H1 (cell line): ENCODE measurements at regions not wholly inside any gene's neighbourhood (a gene's known extent, or its start where the extent isn't known, plus 50 kb on each side); places are given as distances from the start of the nearest gene placed in this dataset.
A peak's percentile ranks its signal among the peaks of the same experiment; 100 is the strongest.

Experiments
- CTCF ChIA-PET: fragments of 300-600 bp; sonication (Branson Sonifier 250); formaldehyde crosslinking; loops from one replicate; lab custom pipeline; 2021; ENCODE audit not compliant: partially characterized antibody; lab: Charles Lee
- POLR2A ChIA-PET: fragments of 300-600 bp; sonication (Branson Sonifier 250); formaldehyde crosslinking; loops from one replicate; lab custom pipeline; 2021; ENCODE audit warnings: inconsistent platforms; ENCODE audit not compliant: partially characterized antibody; lab: Charles Lee
- DNase-seq, 2 experiments: peaks; one replicate each; pipeline versions ENCODE4 v3.0.0 to v3.0.0-alpha.2; 2010 to 2022; ENCODE audit warnings: low spot score in 2 of 2, low read depth in 1 of 2, mixed read lengths in 1 of 2
- FAIRE-seq: peaks from 2 replicates; lab custom pipeline; 2011; peaks lifted over from hg19 to GRCh38; lab: Jason Lieb, UNC
- H2AFZ ChIP-seq: 2 replicates; pipeline ENCODE4 v1.8.1; 2012; ENCODE audit warnings: low read length, inconsistent platforms
- H2AK5ac ChIP-seq: 2 replicates; pipeline ENCODE4 v1.6.1; 2013; ENCODE audit warnings: low read depth, low read length
- H2BK120ac ChIP-seq: replicated peaks from 2 replicates; pipeline ENCODE3; 2013; ENCODE audit warnings: low read depth, low read length, inconsistent platforms
- H2BK12ac ChIP-seq: 2 replicates; pipeline ENCODE4 v1.6.1; 2013; ENCODE audit warnings: low read depth, low read length
- H2BK15ac ChIP-seq: 2 replicates; pipeline ENCODE4 v1.6.1; 2013; ENCODE audit warnings: low read length
- H2BK20ac ChIP-seq: 2 replicates; pipeline ENCODE4 v1.6.1; 2013; ENCODE audit warnings: low read length
- H2BK5ac ChIP-seq: 2 replicates; pipeline ENCODE4 v1.6.1; 2013; ENCODE audit warnings: low read depth, low read length
- H3K14ac ChIP-seq: 2 replicates; pipeline ENCODE4 v1.6.1; 2013; ENCODE audit warnings: inconsistent platforms; ENCODE audit not compliant: insufficient read length
- H3K18ac ChIP-seq: 2 replicates; pipeline ENCODE4 v1.6.1; 2013; ENCODE audit warnings: low read length; ENCODE audit errors: extremely low read depth
- H3K23ac ChIP-seq: 2 replicates; pipeline ENCODE4 v1.6.1; 2013; ENCODE audit warnings: inconsistent platforms; ENCODE audit not compliant: insufficient read length
- H3K23me2 ChIP-seq: 2 replicates; pipeline ENCODE4 v1.6.1; 2013; ENCODE audit warnings: low read depth, low read length
- H3K27ac ChIP-seq: 2 replicates; pipeline ENCODE4 v1.6.1; 2011; ENCODE audit warnings: low read depth, low read length, inconsistent platforms
- H3K27me3 ChIP-seq, 4 experiments: replicated peaks in 1 of 4; 1 replicate in 1 of 4; 2 replicates in 3 of 4; pipeline versions ENCODE4 v1.6.1 to v1.8.1; 2011 to 2013; ENCODE audit warnings: low read length in 3 of 4, mild to moderate bottlenecking in 3 of 4, inconsistent platforms in 2 of 4, mixed read lengths in 2 of 4, moderate library complexity in 1 of 4; ENCODE audit not compliant: control insufficient read depth in 3 of 4, insufficient read depth in 3 of 4; ENCODE audit errors: extremely low read depth in 1 of 4
- H3K36me3 ChIP-seq, 4 experiments: 2 replicates each; pipeline versions ENCODE4 v1.6.1 to v1.8.1; 2011 to 2013; ENCODE audit warnings: mild to moderate bottlenecking in 4 of 4, low read length in 3 of 4, moderate library complexity in 2 of 4, control low read depth in 1 of 4, inconsistent platforms in 1 of 4; ENCODE audit not compliant: insufficient read depth in 4 of 4, control insufficient read depth in 2 of 4
- H3K4ac ChIP-seq: replicated peaks from 2 replicates; pipeline ENCODE3; 2013; ENCODE audit warnings: low read length, low read depth, mixed read lengths, inconsistent platforms; ENCODE audit not compliant: insufficient read length
- H3K4me1 ChIP-seq, 4 experiments: replicated peaks in 1 of 4; 1 replicate in 1 of 4; 2 replicates in 3 of 4; pipeline versions ENCODE4 v1.6.1 to v1.8.1; 2011 to 2013; ENCODE audit warnings: low read length in 3 of 4, inconsistent platforms in 2 of 4, mixed read lengths in 1 of 4; ENCODE audit not compliant: insufficient read depth in 4 of 4, control insufficient read depth in 3 of 4
- H3K4me2 ChIP-seq, 2 experiments: 2 replicates each; pipeline versions ENCODE4 v1.6.1 to v1.8.1; 2011 to 2013; ENCODE audit warnings: low read depth in 2 of 2, low read length in 2 of 2, control low read depth in 1 of 2, inconsistent platforms in 1 of 2, mild to moderate bottlenecking in 1 of 2; ENCODE audit not compliant: insufficient read depth in 1 of 2
- H3K4me3 ChIP-seq, 4 experiments: fragments of 200-600, 300-600 bp in 1 of 4; sonication (generic), shearing (Covaris generic), sonication (Bioruptor Twin) in 1 of 4; 2 replicates each; pipeline versions ENCODE4 v1.5.1 to v1.8.1; 2011 to 2016; ENCODE audit warnings: low read length in 4 of 4, low read depth in 3 of 4, control low read depth in 2 of 4, inconsistent platforms in 2 of 4, mild to moderate bottlenecking in 2 of 4, mixed read lengths in 1 of 4, moderate library complexity in 1 of 4; ENCODE audit not compliant: insufficient read depth in 2 of 4; ENCODE audit errors: extremely low read depth in 1 of 4
- H3K56ac ChIP-seq: replicated peaks from 2 replicates; pipeline ENCODE3; 2013; ENCODE audit warnings: low read depth, mild to moderate bottlenecking, mixed read lengths, low read length, inconsistent platforms; ENCODE audit not compliant: insufficient read length
- H3K79me1 ChIP-seq: 2 replicates; pipeline ENCODE4 v1.6.1; 2013; ENCODE audit warnings: low read depth, low read length, control low read depth
- H3K79me2 ChIP-seq, 2 experiments: 2 replicates each; pipeline versions ENCODE4 v1.6.1 to v1.8.1; 2012 to 2013; ENCODE audit warnings: low read length in 2 of 2, mild to moderate bottlenecking in 2 of 2, inconsistent platforms in 1 of 2; ENCODE audit not compliant: insufficient read depth in 2 of 2, control insufficient read depth in 1 of 2
- H3K9ac ChIP-seq, 4 experiments: replicated peaks in 1 of 4; 1 replicate in 1 of 4; 2 replicates in 3 of 4; pipeline versions ENCODE4 v1.6.1 to v1.8.1; 2011 to 2013; ENCODE audit warnings: low read depth in 3 of 4, low read length in 3 of 4, control low read depth in 2 of 4, mild to moderate bottlenecking in 2 of 4, moderate library complexity in 2 of 4, inconsistent platforms in 1 of 4; ENCODE audit errors: extremely low read depth in 1 of 4
- H3K9me3 ChIP-seq, 2 experiments: 2 replicates each; pipeline versions ENCODE4 v1.6.1 to v1.8.1; 2012 to 2013; ENCODE audit warnings: mild to moderate bottlenecking in 2 of 2, moderate library complexity in 2 of 2, control low read depth in 1 of 2, inconsistent platforms in 1 of 2, low read depth in 1 of 2, low read length in 1 of 2, mixed read lengths in 1 of 2; ENCODE audit not compliant: insufficient read depth in 2 of 2
- H4K20me1 ChIP-seq, 2 experiments: replicated peaks in 1 of 2; 2 replicates each; pipeline versions ENCODE3 to v1.8.1; 2011 to 2013; ENCODE audit warnings: inconsistent platforms in 2 of 2, low read length in 2 of 2, mild to moderate bottlenecking in 1 of 2; ENCODE audit not compliant: insufficient read depth in 2 of 2, control insufficient read depth in 1 of 2
- H4K5ac ChIP-seq: 2 replicates; pipeline ENCODE4 v1.6.1; 2013; ENCODE audit warnings: low read length, low read depth, mixed read lengths, inconsistent platforms; ENCODE audit not compliant: insufficient read length
- H4K8ac ChIP-seq: 2 replicates; pipeline ENCODE4 v1.8.0; 2013; ENCODE audit warnings: mild to moderate bottlenecking, moderate library complexity, low read length, inconsistent platforms; ENCODE audit not compliant: insufficient read depth; ENCODE audit errors: extremely low read depth
- H4K91ac ChIP-seq: replicated peaks from 2 replicates; pipeline ENCODE3; 2013; ENCODE audit warnings: low read length, mixed read lengths, inconsistent platforms; ENCODE audit not compliant: insufficient read length
- BRCA1 ChIP-seq: IDR thresholded peaks from 2 replicates; pipeline ENCODE4 v1.6.1; 2012; ENCODE audit warnings: low read depth, low read length, improper control_type of control experiment
- CBX5 ChIP-seq: fragments of 300-800, 300-1000 bp; sonication (generic); IDR thresholded peaks from 2 replicates; pipeline ENCODE4 v1.7.1; 2016; ENCODE audit warnings: antibody characterized with exemption, low read length, low read depth
- CEBPB ChIP-seq: IDR thresholded peaks from 2 replicates; pipeline ENCODE4 v1.6.1; 2012; ENCODE audit warnings: low read depth, low read length
- EGR1 ChIP-seq: IDR thresholded peaks from 2 replicates; pipeline ENCODE4 v1.6.1; 2011; ENCODE audit warnings: low read depth, low read length, borderline replicate concordance
- KDM4A ChIP-seq: IDR thresholded peaks from one replicate; pipeline ENCODE4 v1.7.1; 2012; ENCODE audit warnings: low read depth, mild to moderate bottlenecking, moderate library complexity, low read length, inconsistent platforms; ENCODE audit not compliant: severe bottlenecking
- NRF1 ChIP-seq: IDR thresholded peaks from 2 replicates; pipeline ENCODE4 v1.6.1; 2011; ENCODE audit warnings: mild to moderate bottlenecking, low read depth, low read length, improper control_type of control experiment
- POLR2A ChIP-seq, 2 experiments: IDR thresholded peaks; 1 replicate in 1 of 2; 2 replicates in 1 of 2; pipeline ENCODE4 v1.6.1; 2011; ENCODE audit warnings: low read depth in 2 of 2, low read length in 2 of 2, mild to moderate bottlenecking in 2 of 2; ENCODE audit errors: control extremely low read depth in 1 of 2
- SP4 ChIP-seq: IDR thresholded peaks from 2 replicates; pipeline ENCODE4 v1.6.1; 2012; ENCODE audit warnings: low read length, inconsistent platforms
- SUZ12 ChIP-seq: fragments of 200-600 bp; sonication (generic); IDR thresholded peaks from 2 replicates; pipeline ENCODE4 v1.6.1; 2012; ENCODE audit warnings: mild to moderate bottlenecking, inconsistent platforms, low read length, moderate library complexity, mixed read lengths
- TAF7 ChIP-seq: optimal IDR thresholded peaks from 2 replicates; pipeline ENCODE3; 2011; ENCODE audit warnings: low read depth, mild to moderate bottlenecking, inconsistent platforms, low read length, moderate library complexity, borderline replicate concordance
- YY1 ChIP-seq: IDR thresholded peaks from 2 replicates; pipeline ENCODE4 v1.6.1; 2011; ENCODE audit warnings: low read depth, mild to moderate bottlenecking, low read length
- WGBS, 2 experiments: shearing (Covaris generic) in 1 of 2; methylation state at CpG; one replicate each; pipeline versions ENCODE4 v1.1.6 to v1.1.7; 2013 to 2015; ENCODE audit warnings: low lambda C conversion rate in 2 of 2, mixed read lengths in 2 of 2, inconsistent platforms in 1 of 2, low coverage in 1 of 2, missing lambda C conversion rate in 1 of 2; ENCODE audit not compliant: insufficient replicate concordance in 2 of 2, insufficient coverage in 1 of 2, insufficient read length in 1 of 2; ENCODE audit errors: extremely low coverage in 1 of 2, missing lambda C conversion rate in 1 of 2; 5-methylcytosine and 5-hydroxymethylcytosine counted together
- TF ChIP-seq, protein P1 (sequence below): IDR thresholded peaks from 2 replicates; pipeline ENCODE4 v1.6.1; 2012; ENCODE audit warnings: inconsistent platforms

DNA sequence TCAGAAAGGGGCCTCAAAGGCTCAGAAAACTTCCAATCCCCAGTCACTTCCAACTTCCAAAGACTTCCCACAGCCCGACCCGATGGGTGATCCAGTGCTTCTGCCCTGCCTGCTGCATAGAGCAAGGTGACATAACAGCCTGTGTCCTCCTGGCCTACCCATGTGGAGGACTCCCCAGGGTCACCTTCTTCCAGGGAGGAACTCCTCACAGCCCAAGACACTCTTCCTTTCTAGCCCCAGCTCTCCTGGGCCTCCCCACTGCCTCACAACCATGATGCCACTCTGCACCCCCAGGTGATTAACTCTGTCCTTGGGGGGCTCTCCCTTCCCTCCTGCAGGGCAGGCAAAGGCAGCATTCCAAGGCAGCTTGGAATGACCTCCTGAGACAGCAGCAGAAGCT lies 158.4 kb upstream of the PDE1C start:
- H3K27me3 ChIP-seq, result no peaks in the 10 kb centered on the region
- no peak overlapping the region for H2BK5ac ChIP-seq
- DNase-seq (peak in 1 of 2 experiments; percentile 35), FAIRE-seq (no peak)
- H2AK5ac ChIP-seq, result no peak overlapping the region
- H4K5ac ChIP-seq, result no peak overlapping the region
- no peaks in the 10 kb centered on the region for H3K9me3 ChIP-seq
- no peak overlapping the region for H3K9ac ChIP-seq
- H2BK120ac ChIP-seq, result no peak overlapping the region
- H3K27ac ChIP-seq, result no peak overlapping the region
- no peak overlapping the region for H4K8ac ChIP-seq
- no peaks in the 10 kb centered on the region for H3K36me3 ChIP-seq
- H3K79me1 ChIP-seq, result no peaks in the 10 kb centered on the region
- no peak overlapping the region for H4K91ac ChIP-seq
- no peak overlapping the region for H2AFZ ChIP-seq
- no peak overlapping the region for H3K23ac ChIP-seq
- H3K4me2 ChIP-seq, result no peak overlapping the region
- H4K20me1 ChIP-seq, result no peaks in the 10 kb centered on the region
- H2BK12ac ChIP-seq, result no peak overlapping the region
- H3K23me2 ChIP-seq, result no peaks in the 10 kb centered on the region
- H3K56ac ChIP-seq, result no peak overlapping the region
- no peak overlapping the region for H3K4ac ChIP-seq
- no peak overlapping the region for H2BK20ac ChIP-seq
- no peak overlapping the region for H3K4me3 ChIP-seq
- ChIA-PET POLR2A (interaction anchor here (1.0 kb wide), 1 partner anchor 9 kb away, joined by 3 read pairs; no protein-coding TSS in a partner anchor), CTCF (interaction anchor here (0.9 to 1.8 kb wide), 2 partner anchors 14 to 38 kb away, joined by 3 to 4 read pairs; no protein-coding TSS in a partner anchor)
- no peak overlapping the region for H3K14ac ChIP-seq
- WGBS, 2 experiments, result 95% methylated on average over 2 of the region's 2 CpGs; no CpG with 5 or more reads in 1 of the 2 experiments
- no peak overlapping the region for H2BK15ac ChIP-seq
- peaks cover 0 to 4% (median 0%) of the 10 kb centered on the region in 4 experiments; a peak in 1 of 7 replicates for H3K4me1 ChIP-seq
- TF ChIP-seq NRF1 (no peak), SUZ12 (no peak), EGR1 (no peak), SP4 (no peak), CBX5 (no peak), POLR2A (IDR thresholded peaks at IDR 0.05; ENCODE audit: control extremely low read depth in 1 of 2, low read depth in 2 of 2, low read length in 2 of 2) (no peak), TAF7 (no peak), KDM4A (no peak), BRCA1 (no peak), CEBPB (no peak), YY1 (no peak)
- TF ChIP-seq, protein P1, sequence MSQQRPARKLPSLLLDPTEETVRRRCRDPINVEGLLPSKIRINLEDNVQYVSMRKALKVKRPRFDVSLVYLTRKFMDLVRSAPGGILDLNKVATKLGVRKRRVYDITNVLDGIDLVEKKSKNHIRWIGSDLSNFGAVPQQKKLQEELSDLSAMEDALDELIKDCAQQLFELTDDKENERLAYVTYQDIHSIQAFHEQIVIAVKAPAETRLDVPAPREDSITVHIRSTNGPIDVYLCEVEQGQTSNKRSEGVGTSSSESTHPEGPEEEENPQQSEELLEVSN, result no peak
- H3K79me2 ChIP-seq, result no peaks in the 10 kb centered on the region
- H3K18ac ChIP-seq, result no peak overlapping the region
